ENCODE measurements at regions not wholly inside any gene's neighbourhood (a gene's known extent, or its start where the extent isn't known, plus 50 kb on each side); places are given as distances from the start of the nearest gene placed in this dataset.

- DNase-seq (ENCODE audit: low spot score): no peak
- in situ Hi-C loops (cut with MboI; ENCODE audit: low pct_unique_long_range_greater_than_20kb, low sequenced_read_pairs, unreplicated experiment): no loop called here
- TF ChIP-seq, protein P1, sequence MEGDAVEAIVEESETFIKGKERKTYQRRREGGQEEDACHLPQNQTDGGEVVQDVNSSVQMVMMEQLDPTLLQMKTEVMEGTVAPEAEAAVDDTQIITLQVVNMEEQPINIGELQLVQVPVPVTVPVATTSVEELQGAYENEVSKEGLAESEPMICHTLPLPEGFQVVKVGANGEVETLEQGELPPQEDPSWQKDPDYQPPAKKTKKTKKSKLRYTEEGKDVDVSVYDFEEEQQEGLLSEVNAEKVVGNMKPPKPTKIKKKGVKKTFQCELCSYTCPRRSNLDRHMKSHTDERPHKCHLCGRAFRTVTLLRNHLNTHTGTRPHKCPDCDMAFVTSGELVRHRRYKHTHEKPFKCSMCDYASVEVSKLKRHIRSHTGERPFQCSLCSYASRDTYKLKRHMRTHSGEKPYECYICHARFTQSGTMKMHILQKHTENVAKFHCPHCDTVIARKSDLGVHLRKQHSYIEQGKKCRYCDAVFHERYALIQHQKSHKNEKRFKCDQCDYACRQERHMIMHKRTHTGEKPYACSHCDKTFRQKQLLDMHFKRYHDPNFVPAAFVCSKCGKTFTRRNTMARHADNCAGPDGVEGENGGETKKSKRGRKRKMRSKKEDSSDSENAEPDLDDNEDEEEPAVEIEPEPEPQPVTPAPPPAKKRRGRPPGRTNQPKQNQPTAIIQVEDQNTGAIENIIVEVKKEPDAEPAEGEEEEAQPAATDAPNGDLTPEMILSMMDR (IDR thresholded peaks at IDR 0.05; ENCODE audit: extremely low read depth, insufficient read depth, missing control alignments): no peak
Observed at GRCh38 chr10:108685863-108686531, 1237.3 kb downstream of the XPNPEP1 start.

DNA sequence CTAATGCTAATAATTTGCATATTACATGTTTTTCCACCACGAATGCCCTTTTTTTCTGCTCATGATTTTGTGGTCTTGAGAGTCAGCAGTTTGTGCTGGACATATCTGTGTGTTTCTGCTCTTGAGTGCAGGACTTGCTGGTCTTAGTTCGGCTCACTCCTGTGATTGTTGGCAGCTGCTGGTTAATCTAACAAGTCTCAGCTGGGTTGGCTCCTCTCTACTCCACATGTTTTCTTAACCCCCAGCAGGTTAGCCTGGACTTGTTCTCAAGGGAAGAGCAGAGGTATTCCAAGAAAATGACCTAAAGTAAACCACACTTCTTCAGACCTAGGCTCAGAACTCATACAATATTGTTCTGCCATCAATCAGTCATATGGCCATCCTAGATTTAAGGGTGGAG is 1238.9 kb downstream of the XPNPEP1 start:
- TF ChIP-seq, protein P1 (IDR thresholded peaks at IDR 0.05; ENCODE audit: extremely low read depth, insufficient read depth, missing control alignments): no peak
- in situ Hi-C loops (cut with MboI; ENCODE audit: low pct_unique_long_range_greater_than_20kb, low sequenced_read_pairs, unreplicated experiment): no loop called here
- DNase-seq (ENCODE audit: low spot score): no peak

- DNase-seq (ENCODE audit: low spot score): no peak
- in situ Hi-C loops (cut with MboI; ENCODE audit: low pct_unique_long_range_greater_than_20kb, low sequenced_read_pairs, unreplicated experiment): no loop called here
- TF ChIP-seq, protein P1 (IDR thresholded peaks at IDR 0.05; ENCODE audit: extremely low read depth, insufficient read depth, missing control alignments): no peak
Observed at GRCh38 chr10:108673741-108674140, 1249.6 kb downstream of the XPNPEP1 start.

GRCh38 chr10:108663587-108663986 is 1259.7 kb downstream of the XPNPEP1 start:
- no peak for DNase-seq (ENCODE audit: low spot score)
- TF ChIP-seq, protein P1 (IDR thresholded peaks at IDR 0.05; ENCODE audit: extremely low read depth, insufficient read depth, missing control alignments): no peak
- in situ Hi-C loops (cut with MboI; ENCODE audit: low pct_unique_long_range_greater_than_20kb, low sequenced_read_pairs, unreplicated experiment): no loop called here

DNA sequence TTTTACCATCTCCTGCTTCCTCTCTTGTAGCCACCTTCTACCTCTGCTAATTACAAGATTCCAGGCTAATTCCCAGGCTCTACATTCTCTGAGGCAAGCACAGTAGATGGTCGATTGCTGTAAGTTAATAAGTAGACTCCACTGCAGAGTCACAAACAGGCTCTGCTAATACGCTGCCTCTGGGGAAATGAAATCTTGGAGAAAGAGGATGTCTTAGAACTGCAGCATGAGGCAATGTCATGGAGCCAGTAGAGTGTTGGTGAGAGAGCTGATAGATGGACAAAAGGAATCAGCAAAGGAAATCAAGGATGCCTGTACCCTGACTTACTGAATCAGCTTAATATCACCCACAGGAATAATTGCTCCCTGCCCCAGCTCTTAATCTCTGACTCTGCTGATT is 1260.3 kb downstream of the XPNPEP1 start:
- TF ChIP-seq, protein P1 (IDR thresholded peaks at IDR 0.05; ENCODE audit: extremely low read depth, insufficient read depth, missing control alignments): no peak
- in situ Hi-C loops (cut with MboI; ENCODE audit: low pct_unique_long_range_greater_than_20kb, low sequenced_read_pairs, unreplicated experiment): no loop called here
- DNase-seq (ENCODE audit: low spot score): no peak

DNA sequence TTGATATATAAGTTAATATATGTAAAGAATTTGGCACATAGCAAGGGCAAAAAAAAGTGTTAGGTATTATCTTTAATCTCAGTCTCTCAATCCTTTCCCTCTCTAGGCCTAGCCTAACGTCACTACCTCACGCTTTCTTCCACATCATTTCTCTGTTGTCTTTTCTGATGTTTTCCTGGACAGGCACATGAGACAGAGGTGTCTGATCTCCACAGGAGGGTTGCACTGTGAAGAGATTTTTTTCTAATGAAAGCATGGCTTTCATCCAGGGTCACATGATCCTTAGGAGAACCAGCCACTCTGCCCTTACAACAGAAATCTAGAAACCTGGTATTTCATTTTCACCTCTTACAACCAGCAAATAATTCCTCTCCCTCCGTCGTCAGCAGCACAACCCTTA is 1268.3 kb downstream of the XPNPEP1 start:
- DNase-seq (ENCODE audit: low spot score): no peak
- in situ Hi-C loops (cut with MboI; ENCODE audit: low pct_unique_long_range_greater_than_20kb, low sequenced_read_pairs, unreplicated experiment): no loop called here
- TF ChIP-seq, protein P1 (IDR thresholded peaks at IDR 0.05; ENCODE audit: extremely low read depth, insufficient read depth, missing control alignments): no peak
